Hepatocyte (in vitro differentiated cells): ENCODE measurements at regions not wholly inside any gene's neighbourhood (a gene's known extent, or its start where the extent isn't known, plus 50 kb on each side); places are given as distances from the start of the nearest gene placed in this dataset.

Experiments
- CTCF ChIP-seq: fragments of 200-600 bp; sonication (generic); IDR thresholded peaks from 2 replicates; pipeline ENCODE4 v1.5.1; 2016; ENCODE audit warnings: antibody characterized with exemption, mild to moderate bottlenecking; ENCODE audit not compliant: poor library complexity
- EZH2 ChIP-seq: fragments of 200-600 bp; sonication (generic); IDR thresholded peaks from 2 replicates; pipeline ENCODE4 v1.6.1; 2016; ENCODE audit warnings: antibody characterized with exemption, mild to moderate bottlenecking, borderline replicate concordance
- EZH2phosphoT487 ChIP-seq: fragments of 200-600 bp; sonication (generic); IDR thresholded peaks from one replicate; pipeline ENCODE4 v1.6.1; 2018; ENCODE audit warnings: antibody characterized with exemption, mild to moderate bottlenecking, low read depth, moderate library complexity; ENCODE audit not compliant: unreplicated experiment, severe bottlenecking

GRCh38 chr17:79414793-79415211 lies 196.0 kb downstream of the RBFOX3 start:
- TF ChIP-seq CTCF (no peak), EZH2 (no peak), EZH2phosphoT487 (no peak)
